Thoracic aorta (tissue), 2 donors: ENCODE measurements at regions not wholly inside any gene's neighbourhood (a gene's known extent, or its start where the extent isn't known, plus 50 kb on each side); places are given as distances from the start of the nearest gene placed in this dataset.
"Not testable (repeated sequence)": the region's sequence is repeated elsewhere in the genome, so short reads cannot be mapped to it uniquely, and the experiment has no call there.

Experiments used
- ATAC-seq: fragments of 150-250 bp; one replicate; pipeline ENCODE4 v1.8.0; 2017; ENCODE audit warnings: low read depth; ENCODE audit not compliant: insufficient number of reproducible peaks, low FRiP score
- DNase-seq: peaks from one replicate; pipeline ENCODE4 v3.0.0-alpha.2; 2020; ENCODE audit warnings: low spot score
- H3K27ac ChIP-seq, 2 donors: fragments of 200-600 bp; sonication (generic); 1 replicate in 1 of 2; 2 replicates in 1 of 2; pipeline ENCODE4 v1.5.1; 2016; ENCODE audit warnings: mild to moderate bottlenecking in 2 of 2, moderate library complexity in 2 of 2
- H3K27me3 ChIP-seq: fragments of 200-600 bp; sonication (generic); replicated peaks from 2 replicates; pipeline ENCODE4 v1.6.0; 2016; ENCODE audit warnings: mild to moderate bottlenecking; ENCODE audit not compliant: insufficient read depth
- H3K36me3 ChIP-seq: fragments of 200-600 bp; sonication (generic); one replicate; pipeline ENCODE4 v1.5.1; 2016
- H3K4me1 ChIP-seq, 2 donors: fragments of 200-600 bp; sonication (generic); 1 replicate in 1 of 2; 2 replicates in 1 of 2; pipeline versions ENCODE4 v1.5.1 to v1.6.0; 2016; ENCODE audit warnings: low read depth in 2 of 2, mild to moderate bottlenecking in 1 of 2; ENCODE audit not compliant: control insufficient read depth in 1 of 2
- H3K4me3 ChIP-seq: fragments of 200-600 bp; sonication (generic); 2 replicates; pipeline ENCODE4 v1.5.1; 2016; ENCODE audit warnings: mild to moderate bottlenecking
- H3K9me3 ChIP-seq: fragments of 200-600 bp; sonication (generic); 2 replicates; pipeline ENCODE4 v1.5.1; 2016
- TF ChIP-seq, protein P1 (sequence below): fragments of 200-600 bp; sonication (generic); IDR thresholded peaks from one replicate; pipeline ENCODE4 v1.5.1; 2019; ENCODE audit warnings: antibody characterized with exemption

DNA sequence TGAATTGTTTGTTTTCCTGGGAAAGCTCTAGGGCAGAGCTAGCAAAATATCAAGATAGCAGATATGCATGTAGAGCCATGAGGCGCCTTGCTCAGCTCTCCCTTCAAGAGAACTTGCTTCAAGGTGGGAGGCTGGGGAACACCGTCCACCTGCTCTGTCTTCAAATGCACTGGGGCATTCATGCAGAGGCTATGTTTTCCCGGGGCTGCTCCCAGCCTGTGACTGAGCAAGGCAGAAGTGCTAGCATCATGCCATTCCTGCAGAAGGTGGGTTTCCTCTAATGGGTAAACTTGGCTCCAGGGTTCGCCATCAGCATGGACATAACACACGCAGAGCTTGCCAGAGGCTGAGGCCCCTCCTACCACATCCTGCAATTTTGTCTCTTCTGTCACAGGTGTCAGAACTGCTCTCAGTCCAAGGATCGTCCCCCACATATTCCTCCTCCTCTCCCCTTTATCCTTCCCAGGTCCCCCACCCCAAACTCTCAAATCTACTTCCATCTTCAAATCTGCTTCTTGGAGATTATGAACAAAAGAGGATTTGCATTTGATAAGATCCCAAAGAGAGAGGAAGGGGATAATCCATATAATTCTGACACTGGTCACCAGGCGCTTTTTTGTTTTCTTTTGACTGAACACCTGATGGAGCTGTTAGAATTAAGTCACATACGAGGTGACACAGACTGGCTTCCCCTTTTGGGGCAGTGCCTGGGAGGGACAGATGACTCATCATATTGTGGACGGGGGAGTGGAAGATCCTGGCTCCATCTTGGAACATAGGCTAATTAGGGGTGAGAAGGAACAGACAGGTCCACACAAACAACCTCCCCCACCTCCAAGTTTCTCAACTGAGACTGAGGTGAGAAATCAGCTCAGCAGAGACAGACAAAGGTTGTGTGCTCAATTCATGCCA lies 85.0 kb upstream of the TAF11L2 start:
- no peak for ATAC-seq
- TF ChIP-seq, protein P1, sequence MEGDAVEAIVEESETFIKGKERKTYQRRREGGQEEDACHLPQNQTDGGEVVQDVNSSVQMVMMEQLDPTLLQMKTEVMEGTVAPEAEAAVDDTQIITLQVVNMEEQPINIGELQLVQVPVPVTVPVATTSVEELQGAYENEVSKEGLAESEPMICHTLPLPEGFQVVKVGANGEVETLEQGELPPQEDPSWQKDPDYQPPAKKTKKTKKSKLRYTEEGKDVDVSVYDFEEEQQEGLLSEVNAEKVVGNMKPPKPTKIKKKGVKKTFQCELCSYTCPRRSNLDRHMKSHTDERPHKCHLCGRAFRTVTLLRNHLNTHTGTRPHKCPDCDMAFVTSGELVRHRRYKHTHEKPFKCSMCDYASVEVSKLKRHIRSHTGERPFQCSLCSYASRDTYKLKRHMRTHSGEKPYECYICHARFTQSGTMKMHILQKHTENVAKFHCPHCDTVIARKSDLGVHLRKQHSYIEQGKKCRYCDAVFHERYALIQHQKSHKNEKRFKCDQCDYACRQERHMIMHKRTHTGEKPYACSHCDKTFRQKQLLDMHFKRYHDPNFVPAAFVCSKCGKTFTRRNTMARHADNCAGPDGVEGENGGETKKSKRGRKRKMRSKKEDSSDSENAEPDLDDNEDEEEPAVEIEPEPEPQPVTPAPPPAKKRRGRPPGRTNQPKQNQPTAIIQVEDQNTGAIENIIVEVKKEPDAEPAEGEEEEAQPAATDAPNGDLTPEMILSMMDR, result no peak
- no peaks in the 10 kb centered on the region for H3K27me3 ChIP-seq
- no peak for DNase-seq
- no peak overlapping the region for H3K4me3 ChIP-seq
- H3K4me1 ChIP-seq, result no peaks in the 10 kb centered on the region
- no peak overlapping the region for H3K27ac ChIP-seq
- H3K9me3 ChIP-seq, result no peaks in the 10 kb centered on the region
- no peaks in the 10 kb centered on the region for H3K36me3 ChIP-seq

DNA sequence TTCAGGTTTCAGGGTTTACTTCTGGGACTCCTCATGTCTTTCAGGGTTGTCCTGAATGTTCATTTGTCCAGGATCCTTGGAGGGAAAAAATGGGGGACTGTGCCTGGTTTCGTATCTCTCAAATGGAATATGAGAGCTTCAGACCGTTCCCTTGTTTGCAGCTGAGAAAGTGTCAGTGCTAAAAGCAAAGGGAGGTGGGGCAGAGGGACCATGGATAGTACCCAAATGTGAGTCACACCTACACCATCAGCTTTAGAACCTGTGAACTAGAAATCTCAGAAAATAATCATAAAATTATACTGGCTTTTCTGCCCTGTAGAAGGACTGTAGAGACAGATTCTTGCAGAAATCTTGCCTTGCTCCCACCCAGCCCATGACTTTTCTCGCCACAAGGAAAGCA lies 84.3 kb upstream of the TAF11L2 start:
- TF ChIP-seq, protein P1, result no peak
- DNase-seq, result no peak
- Histone ChIP-seq H3K27ac (no peak overlapping the region), H3K9me3 (no peaks in the 10 kb centered on the region), H3K4me3 (no peak overlapping the region), H3K4me1 (no peaks in the 10 kb centered on the region), H3K27me3 (no peaks in the 10 kb centered on the region), H3K36me3 (no peaks in the 10 kb centered on the region)
- ATAC-seq, result no peak

DNA sequence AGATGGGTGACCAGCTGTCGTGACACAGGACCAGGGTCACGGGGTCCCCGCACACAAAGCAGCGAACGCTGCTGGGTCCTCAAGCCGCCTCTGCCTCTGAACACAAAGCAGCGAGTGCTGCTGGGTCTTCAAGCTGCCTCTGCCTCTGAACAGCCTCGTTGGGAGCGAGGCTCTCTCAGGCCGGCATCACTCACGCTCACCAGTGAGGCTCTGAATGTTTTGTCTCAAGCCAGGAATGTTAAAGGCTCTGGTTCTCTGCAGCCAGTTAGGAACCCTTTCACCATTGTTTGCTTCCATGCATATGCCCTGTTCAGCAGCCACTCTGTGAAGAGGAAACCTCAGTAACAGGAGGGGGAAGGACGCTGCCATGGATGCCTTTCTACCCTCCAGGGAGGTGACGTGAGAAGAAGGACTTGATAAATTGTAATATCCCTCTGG lies 82.7 kb upstream of the TAF11L2 start:
- TF ChIP-seq, protein P1, result no peak
- H3K4me1 ChIP-seq, result no peaks in the 10 kb centered on the region
- H3K9me3 ChIP-seq, result no peaks in the 10 kb centered on the region
- no peaks in the 10 kb centered on the region for H3K27me3 ChIP-seq
- H3K4me3 ChIP-seq, result no peak overlapping the region
- ATAC-seq, result no peak
- H3K27ac ChIP-seq, result no peak overlapping the region
- no peaks in the 10 kb centered on the region for H3K36me3 ChIP-seq
- no peak for DNase-seq

DNA sequence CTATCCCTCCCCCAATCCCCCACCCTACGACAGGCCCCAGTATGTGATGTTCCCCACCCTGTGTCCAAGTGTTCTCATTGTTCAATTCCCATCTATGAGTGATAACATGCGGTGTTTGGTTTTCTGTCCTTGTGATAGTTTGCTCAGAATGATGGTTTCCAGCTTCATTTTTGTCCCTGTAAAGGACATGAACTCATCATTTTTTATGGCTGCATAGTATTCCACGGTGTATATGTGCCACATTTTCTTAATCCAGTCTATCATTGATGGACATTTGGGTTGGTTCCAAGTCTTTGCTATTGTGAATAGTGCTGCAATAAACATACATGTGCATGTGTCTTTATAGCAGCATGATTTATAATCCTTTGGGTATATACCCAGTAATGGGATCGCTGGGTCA lies 81.7 kb upstream of the TAF11L2 start:
- H3K4me3 ChIP-seq, H3K4me1 ChIP-seq, ATAC-seq, DNase-seq, H3K9me3 ChIP-seq, H3K27me3 ChIP-seq, H3K36me3 ChIP-seq, H3K27ac ChIP-seq: not testable (repeated sequence)

DNA sequence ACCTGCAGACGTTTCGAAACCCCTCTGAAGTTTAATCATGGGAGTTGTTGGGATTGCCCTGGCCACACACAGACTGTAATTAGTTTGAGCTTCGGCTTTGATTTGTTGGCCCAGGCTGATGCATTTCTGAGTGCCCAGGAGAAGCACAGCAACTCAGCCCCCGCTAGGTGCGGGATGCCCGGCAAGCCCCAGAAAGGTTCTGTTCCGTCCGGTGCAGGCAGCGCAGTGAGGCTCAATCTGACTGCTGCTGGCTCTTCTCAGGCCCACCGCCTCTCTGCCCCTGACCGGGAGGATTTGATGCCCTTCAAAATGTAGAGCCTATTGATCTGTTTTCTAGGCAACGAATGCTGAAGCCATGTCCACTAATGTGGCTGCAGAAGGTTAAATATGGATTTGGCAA lies 73.4 kb upstream of the TAF11L2 start:
- TF ChIP-seq, protein P1, result no peak
- H3K27me3 ChIP-seq, result no peaks in the 10 kb centered on the region
- ATAC-seq (no peak), DNase-seq (no peak)
- H3K36me3 ChIP-seq, result no peaks in the 10 kb centered on the region
- no peak overlapping the region for H3K27ac ChIP-seq
- no peak overlapping the region for H3K4me3 ChIP-seq
- no peaks in the 10 kb centered on the region for H3K4me1 ChIP-seq
- H3K9me3 ChIP-seq, result no peaks in the 10 kb centered on the region
